NT2/D1 (cell line): ENCODE measurements at regions not wholly inside any gene's neighbourhood (a gene's known extent, or its start where the extent isn't known, plus 50 kb on each side); places are given as distances from the start of the nearest gene placed in this dataset.

ENCODE experiments used
- DNase-seq: peaks from one replicate; pipeline ENCODE4 v3.0.0-alpha.2; 2011; ENCODE audit warnings: low read depth, low spot score
- H3K27me3 ChIP-seq: 2 replicates; pipeline ENCODE4 v1.6.0; 2011; ENCODE audit warnings: mild to moderate bottlenecking; ENCODE audit not compliant: insufficient read length, insufficient read depth
- H3K36me3 ChIP-seq: 2 replicates; pipeline ENCODE4 v1.6.1; 2011; ENCODE audit warnings: mild to moderate bottlenecking, low read length, mixed read lengths; ENCODE audit not compliant: insufficient read depth, insufficient read length
- H3K4me1 ChIP-seq: 2 replicates; pipeline ENCODE4 v1.5.1; 2011; ENCODE audit not compliant: insufficient read depth, insufficient read length
- H3K4me3 ChIP-seq: 2 replicates; pipeline ENCODE4 v1.5.1; 2011; ENCODE audit warnings: low read depth; ENCODE audit not compliant: insufficient read length
- H3K9ac ChIP-seq: 2 replicates; pipeline ENCODE4 v1.6.0; 2011; ENCODE audit warnings: low read depth; ENCODE audit not compliant: insufficient read length
- H3K9me3 ChIP-seq: 2 replicates; pipeline ENCODE4 v1.5.1; 2011; ENCODE audit warnings: mild to moderate bottlenecking, low read length; ENCODE audit not compliant: insufficient read depth
- SUZ12 ChIP-seq: IDR thresholded peaks from 2 replicates; pipeline ENCODE4 v1.6.1; 2011; ENCODE audit not compliant: insufficient read length, insufficient read depth; ENCODE audit errors: extremely low read depth
- YY1 ChIP-seq: IDR thresholded peaks from 2 replicates; pipeline ENCODE4 v1.6.1; 2011; ENCODE audit not compliant: insufficient read length, insufficient read depth
- ZNF274 ChIP-seq: IDR thresholded peaks from 2 replicates; pipeline ENCODE4 v1.6.1; 2011; ENCODE audit warnings: mild to moderate bottlenecking, low read depth, low read length

- Histone ChIP-seq H3K9me3 (no peaks in the 10 kb centered on the region), H3K27me3 (no peaks in the 10 kb centered on the region), H3K4me3 (no peak overlapping the region), H3K36me3 (no peaks in the 10 kb centered on the region), H3K4me1 (no peaks in the 10 kb centered on the region), H3K9ac (no peak overlapping the region)
- no peak for DNase-seq
- no peak for TF ChIP-seq YY1
- no peak for TF ChIP-seq SUZ12
- no peak for TF ChIP-seq ZNF274
Observed at GRCh38 chr11:97223647-97224046, 833.8 kb downstream of the JRKL start.

- Histone ChIP-seq H3K4me1 (no peaks in the 10 kb centered on the region), H3K4me3 (no peak overlapping the region), H3K9me3 (no peaks in the 10 kb centered on the region), H3K9ac (no peak overlapping the region), H3K36me3 (no peaks in the 10 kb centered on the region), H3K27me3 (no peaks in the 10 kb centered on the region)
- DNase-seq = no peak
- TF ChIP-seq SUZ12 (no peak), ZNF274 (no peak), YY1 (no peak)
Observed at GRCh38 chr11:97224396-97224795, 834.6 kb downstream of the JRKL start.

- H3K27me3 ChIP-seq = no peaks in the 10 kb centered on the region
- no peak overlapping the region for H3K9ac ChIP-seq
- no peak overlapping the region for H3K4me3 ChIP-seq
- H3K4me1 ChIP-seq = no peaks in the 10 kb centered on the region
- H3K9me3 ChIP-seq = no peaks in the 10 kb centered on the region
- no peak for DNase-seq
- TF ChIP-seq ZNF274 (no peak), SUZ12 (no peak), YY1 (no peak)
- H3K36me3 ChIP-seq = no peaks in the 10 kb centered on the region
Observed at GRCh38 chr11:97225794-97226193, 836.0 kb downstream of the JRKL start.

GRCh38 chr11:97229936-97230335 lies 840.1 kb downstream of the JRKL start:
- H3K9me3 ChIP-seq = no peaks in the 10 kb centered on the region
- TF ChIP-seq ZNF274 (no peak), SUZ12 (no peak), YY1 (no peak)
- H3K4me3 ChIP-seq = no peak overlapping the region
- no peak overlapping the region for H3K9ac ChIP-seq
- no peaks in the 10 kb centered on the region for H3K36me3 ChIP-seq
- H3K27me3 ChIP-seq = no peaks in the 10 kb centered on the region
- H3K4me1 ChIP-seq = no peaks in the 10 kb centered on the region
- DNase-seq = no peak

- Histone ChIP-seq H3K27me3 (no peaks in the 10 kb centered on the region), H3K9me3 (no peaks in the 10 kb centered on the region), H3K36me3 (no peaks in the 10 kb centered on the region), H3K4me3 (no peak overlapping the region), H3K4me1 (no peaks in the 10 kb centered on the region), H3K9ac (no peak overlapping the region)
- TF ChIP-seq SUZ12 (no peak), YY1 (no peak), ZNF274 (no peak)
- no peak for DNase-seq
Observed at GRCh38 chr11:97231231-97231630, 841.4 kb downstream of the JRKL start.

- Histone ChIP-seq H3K9me3 (no peaks in the 10 kb centered on the region), H3K4me1 (no peaks in the 10 kb centered on the region), H3K4me3 (no peak overlapping the region), H3K9ac (no peak overlapping the region), H3K27me3 (no peaks in the 10 kb centered on the region), H3K36me3 (no peaks in the 10 kb centered on the region)
- no peak for DNase-seq
- TF ChIP-seq SUZ12 = no peak
- no peak for TF ChIP-seq YY1
- TF ChIP-seq ZNF274 = no peak
Observed at GRCh38 chr11:97234016-97234415, 844.2 kb downstream of the JRKL start.

GRCh38 chr11:97237151-97237550 lies 847.3 kb downstream of the JRKL start:
- TF ChIP-seq SUZ12 (no peak), YY1 (no peak), ZNF274 (no peak)
- H3K27me3 ChIP-seq = no peaks in the 10 kb centered on the region
- H3K36me3 ChIP-seq = no peaks in the 10 kb centered on the region
- no peaks in the 10 kb centered on the region for H3K9me3 ChIP-seq
- no peak for DNase-seq
- no peaks in the 10 kb centered on the region for H3K4me1 ChIP-seq
- H3K9ac ChIP-seq = no peak overlapping the region
- no peak overlapping the region for H3K4me3 ChIP-seq

- Histone ChIP-seq H3K9me3 (no peaks in the 10 kb centered on the region), H3K4me3 (no peak overlapping the region), H3K9ac (no peak overlapping the region), H3K36me3 (no peaks in the 10 kb centered on the region), H3K4me1 (no peaks in the 10 kb centered on the region), H3K27me3 (no peaks in the 10 kb centered on the region)
- TF ChIP-seq YY1 (no peak), SUZ12 (no peak), ZNF274 (no peak)
- no peak for DNase-seq
Observed at GRCh38 chr11:97247601-97248000, 857.8 kb downstream of the JRKL start.
